ENCODE measurements at regions not wholly inside any gene's neighbourhood (a gene's known extent, or its start where the extent isn't known, plus 50 kb on each side); places are given as distances from the start of the nearest gene placed in this dataset.

GRCh38 chr2:239500574-239501550 is 100.0 kb upstream of the HDAC4 start:
- no peak for DNase-seq

GRCh38 chr2:239499726-239500573 is 99.1 kb upstream of the HDAC4 start:
- no peak for DNase-seq

DNA sequence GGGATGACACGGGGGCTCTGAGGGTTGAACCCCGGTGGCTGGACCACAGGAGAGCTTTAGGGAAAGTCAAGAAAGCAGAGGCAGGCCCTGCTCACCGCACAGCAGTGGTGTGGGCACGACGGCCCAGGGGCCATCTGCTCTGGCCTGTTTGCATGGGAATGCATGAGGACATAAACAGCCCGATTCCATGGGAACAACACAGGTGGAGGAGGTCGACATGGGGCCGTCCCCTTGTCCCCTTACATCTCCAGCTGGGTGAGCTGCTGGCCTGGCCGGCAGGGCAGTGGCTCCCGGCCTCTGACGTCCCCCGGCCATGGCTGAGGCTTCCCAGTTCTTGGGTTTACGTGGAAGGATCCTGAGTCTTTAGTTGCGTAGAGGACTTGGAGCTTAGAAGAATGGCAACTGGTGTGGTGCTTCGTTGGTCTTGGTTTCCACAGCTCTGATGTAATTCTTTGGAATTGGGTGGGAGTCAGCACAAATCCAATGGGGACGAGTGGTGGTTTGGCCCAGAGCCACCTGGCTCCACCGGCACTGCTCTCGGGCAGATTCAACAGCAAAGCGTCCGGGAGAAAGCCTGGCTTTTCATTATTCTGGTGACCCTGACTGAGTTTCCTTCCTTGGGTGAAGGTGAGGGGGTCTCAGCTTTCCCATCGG is 98.3 kb upstream of the HDAC4 start:
- no peak for DNase-seq

- DNase-seq, result no peak
These were observed 97.8 kb upstream of the HDAC4 start for GRCh38 chr2:239498576-239498975.

GRCh38 chr2:239496700-239497099 is 95.9 kb upstream of the HDAC4 start:
- DNase-seq, result no peak

GRCh38 chr2:239495791-239496233 is 95.0 kb upstream of the HDAC4 start:
- DNase-seq, result no peak

DNA sequence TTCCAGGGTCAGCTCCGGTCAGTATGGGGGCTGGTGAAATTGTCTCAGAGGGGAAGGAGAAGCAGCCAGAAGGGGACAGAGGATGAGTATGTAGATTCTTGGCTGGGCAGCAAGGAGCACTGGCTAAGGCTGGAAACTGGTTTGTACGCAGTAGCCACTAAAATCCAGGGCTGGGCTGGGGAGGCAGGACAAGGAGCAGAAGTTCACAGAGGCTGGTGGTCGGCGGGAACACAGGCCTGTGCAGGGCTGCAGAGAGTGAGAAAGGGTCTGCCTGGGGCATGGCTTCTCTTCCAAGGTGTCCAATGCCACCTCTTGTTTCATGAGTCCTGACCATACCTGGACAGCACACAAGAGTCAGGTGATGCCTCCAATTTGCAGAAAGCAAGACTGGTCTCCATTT is 94.4 kb upstream of the HDAC4 start:
- DNase-seq, result no peak

- DNase-seq, result no peak
These were observed 93.8 kb upstream of the HDAC4 start for GRCh38 chr2:239494578-239494977.

GRCh38 chr2:239489481-239489880 is 88.7 kb upstream of the HDAC4 start:
- DNase-seq, result no peak

DNA sequence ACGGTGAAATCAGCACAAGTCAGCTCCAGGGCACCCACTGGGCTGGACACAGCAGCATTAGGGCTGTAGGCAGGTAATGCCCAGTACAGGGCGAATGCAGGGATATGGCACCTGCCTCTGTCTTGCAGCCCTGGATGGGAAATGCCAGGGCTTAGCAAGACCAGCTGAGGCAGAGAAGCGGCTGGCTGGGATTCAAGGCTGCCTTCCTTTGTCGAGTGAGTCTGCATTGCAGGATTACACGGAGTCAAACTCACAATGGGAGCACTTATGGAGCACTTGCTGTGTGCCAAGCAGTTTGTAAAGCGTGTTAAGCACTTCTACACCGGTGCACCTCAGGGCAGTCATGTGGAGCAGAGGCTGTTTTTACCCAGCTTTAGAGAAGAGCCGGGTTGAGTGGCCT is 87.3 kb upstream of the HDAC4 start:
- no peak for DNase-seq

GRCh38 chr2:239487272-239487671 is 86.5 kb upstream of the HDAC4 start:
- no peak for DNase-seq

DNA sequence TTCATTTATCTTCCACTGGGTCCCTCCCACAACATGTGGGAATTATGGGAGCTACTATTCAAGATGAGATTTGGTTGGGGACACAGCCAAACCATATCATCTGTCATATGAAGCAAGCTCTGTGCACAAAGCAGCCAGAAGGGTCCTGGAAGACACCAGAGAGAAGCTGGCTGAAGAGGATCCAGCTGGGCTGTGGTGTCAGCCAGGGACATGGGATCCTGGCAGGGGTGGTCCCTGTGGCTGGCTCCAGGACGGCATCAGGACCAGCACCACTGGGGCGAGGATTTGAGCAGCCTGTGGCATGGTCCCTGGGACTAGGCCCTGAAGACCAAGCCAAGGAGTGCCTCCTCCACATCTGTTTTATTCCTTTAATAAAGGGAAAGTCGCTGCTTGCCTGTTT is 84.8 kb upstream of the HDAC4 start:
- DNase-seq, result no peak

- DNase-seq, result no peak
These were observed 83.9 kb upstream of the HDAC4 start for GRCh38 chr2:239484571-239485355.

DNA sequence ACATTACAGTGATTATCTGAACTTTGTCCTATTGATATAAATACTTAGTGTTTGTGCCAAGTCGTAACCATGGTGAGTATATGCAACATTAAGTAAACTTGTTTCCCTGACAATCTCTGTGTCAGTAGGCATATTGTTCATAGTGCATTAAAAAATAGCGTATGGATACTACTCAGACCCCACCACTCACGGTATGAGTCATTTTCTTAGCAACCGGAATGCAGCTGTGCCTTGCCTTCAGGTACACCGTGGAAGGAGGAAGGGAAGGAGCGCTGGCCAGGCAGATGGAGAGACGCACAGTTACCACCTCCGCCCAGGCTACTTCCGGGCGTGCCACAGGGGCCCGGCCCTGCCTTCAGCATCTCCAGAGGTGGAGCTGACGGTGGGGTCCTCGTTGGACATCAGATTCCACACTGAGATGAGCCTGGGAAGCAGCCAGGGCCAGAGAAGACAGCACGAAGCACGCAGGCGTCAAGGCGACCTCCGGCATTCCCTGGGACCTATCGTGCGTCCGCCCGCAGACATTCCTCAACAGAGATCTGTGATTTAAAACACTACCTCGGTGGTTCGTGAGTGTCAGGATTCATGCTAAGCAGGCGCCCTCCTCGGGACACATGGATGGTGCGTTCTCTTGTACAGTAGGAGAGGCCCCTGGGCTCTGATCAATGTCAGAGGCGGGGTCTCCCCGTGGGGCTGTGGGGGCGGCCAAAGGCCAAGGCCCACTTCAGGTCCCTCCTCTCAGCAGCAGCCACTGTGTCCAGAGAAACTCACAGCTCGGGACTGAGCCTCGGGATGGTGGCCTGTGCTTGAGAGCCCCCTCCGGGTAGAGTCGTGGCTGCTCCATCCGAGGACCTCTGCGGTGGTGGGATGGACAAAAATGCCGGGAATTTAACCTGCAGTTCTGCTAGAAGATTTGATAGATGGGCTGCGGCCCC is 82.2 kb upstream of the HDAC4 start:
- no peak for DNase-seq

DNA sequence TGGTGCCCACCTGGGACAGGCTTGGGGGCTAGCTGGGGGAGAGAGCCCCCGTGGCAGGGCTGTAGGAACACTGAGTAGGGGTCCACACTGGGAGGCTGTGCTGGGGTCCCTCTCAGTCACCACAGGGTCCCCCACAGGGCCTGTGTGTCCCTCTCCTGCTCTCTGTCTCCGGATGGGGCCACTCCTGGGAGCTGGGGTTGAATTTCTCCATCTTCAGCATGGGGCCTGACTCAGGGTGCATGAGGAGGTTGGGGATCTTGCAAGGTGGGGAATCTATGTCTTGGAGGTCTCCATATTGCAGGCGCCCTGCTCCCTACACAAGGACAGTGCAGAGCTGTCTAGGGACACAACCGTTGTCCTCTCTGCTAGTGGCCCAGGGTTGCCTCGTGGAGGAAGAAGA is 78.7 kb upstream of the HDAC4 start:
- DNase-seq, result no peak

GRCh38 chr2:239477591-239477990 is 76.8 kb upstream of the HDAC4 start:
- no peak for DNase-seq

DNA sequence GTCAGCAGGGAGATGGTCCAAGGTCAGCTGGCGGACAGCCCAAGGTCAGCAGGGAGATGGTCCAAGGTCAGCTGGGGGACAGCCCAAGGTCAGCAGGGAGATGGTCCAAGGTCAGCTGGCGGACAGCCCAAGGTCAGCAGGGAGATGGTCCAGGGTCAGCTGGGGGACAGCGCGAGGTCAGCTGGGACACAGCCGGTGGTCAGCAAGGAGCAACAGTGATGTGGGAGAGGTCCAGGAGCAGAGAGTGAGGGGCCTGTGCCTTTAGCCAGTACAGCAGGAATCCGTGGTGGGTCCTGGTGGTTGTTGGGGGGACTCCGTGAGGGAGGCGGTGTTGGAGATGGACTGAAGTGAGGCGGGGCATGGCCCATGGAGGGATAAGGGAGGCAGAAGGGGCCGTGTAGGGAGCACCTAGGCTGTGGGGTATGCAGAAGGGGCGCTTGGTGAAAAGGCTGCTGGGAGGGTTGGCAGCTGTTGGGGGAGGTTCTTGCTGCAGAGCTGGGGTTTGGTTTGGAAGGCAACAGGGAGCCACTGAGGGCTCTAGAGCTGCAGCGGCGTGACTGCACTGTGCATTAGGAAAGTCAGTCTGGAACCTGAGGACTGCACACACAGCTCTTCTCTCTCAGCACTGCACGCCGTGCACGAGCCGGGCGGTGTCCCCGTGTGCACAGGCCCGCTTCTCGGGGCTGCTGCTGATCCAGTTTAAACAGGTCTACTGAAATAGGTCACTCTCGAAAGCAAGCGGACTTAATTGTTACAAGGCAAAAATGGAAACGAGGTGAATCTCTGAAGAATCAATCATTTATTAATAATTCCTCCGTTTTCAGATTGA is 76.2 kb upstream of the HDAC4 start:
- no peak for DNase-seq

- DNase-seq, result no peak
These were observed 75.4 kb upstream of the HDAC4 start for GRCh38 chr2:239476029-239476756.
